GM21515 (cell line): ENCODE measurements at regions not wholly inside any gene's neighbourhood (a gene's known extent, or its start where the extent isn't known, plus 50 kb on each side); places are given as distances from the start of the nearest gene placed in this dataset.

ENCODE experiments used
- ATAC-seq: cut with Tn5 transposase; IDR thresholded peaks from one replicate; pipeline ENCODE4 v1.9.1; 2021; ENCODE audit not compliant: unreplicated experiment

- ATAC-seq: no peak
These were observed 174.2 kb upstream of the PHF14 start for GRCh38 chr7:10799475-10799874.

- ATAC-seq: no peak
These were observed 171.7 kb upstream of the PHF14 start for GRCh38 chr7:10802011-10802410.

GRCh38 chr7:10802526-10802925, 171.1 kb upstream of the PHF14 start:
- no peak for ATAC-seq

GRCh38 chr7:10803720-10804119, 170.0 kb upstream of the PHF14 start:
- ATAC-seq: no peak

GRCh38 chr7:10804770-10805169, 168.9 kb upstream of the PHF14 start:
- no peak for ATAC-seq

DNA sequence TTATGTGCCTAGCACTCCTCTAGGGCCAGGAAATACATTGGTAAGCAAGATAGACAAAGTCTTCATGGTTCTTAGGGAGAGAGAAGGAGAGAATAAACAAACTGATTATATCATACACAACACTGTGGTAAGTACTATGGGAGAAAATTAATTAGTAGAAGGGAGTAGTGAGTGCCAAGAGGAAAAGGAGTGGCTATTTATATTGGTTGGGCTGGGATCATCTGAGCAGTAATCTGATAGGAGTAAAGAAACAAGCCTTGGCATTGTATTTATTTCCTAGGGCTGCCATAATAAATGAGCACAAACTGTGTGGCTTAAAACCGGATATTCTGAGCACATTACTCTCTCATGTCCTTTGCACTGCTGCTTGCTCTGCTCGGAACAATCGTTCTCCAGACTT, 158.1 kb upstream of the PHF14 start:
- ATAC-seq: no peak

GRCh38 chr7:10821156-10821555, 152.5 kb upstream of the PHF14 start:
- no peak for ATAC-seq

- ATAC-seq: no peak
These were observed 149.5 kb upstream of the PHF14 start for GRCh38 chr7:10824154-10824553.

GRCh38 chr7:10838228-10838627, 135.4 kb upstream of the PHF14 start:
- no peak for ATAC-seq

DNA sequence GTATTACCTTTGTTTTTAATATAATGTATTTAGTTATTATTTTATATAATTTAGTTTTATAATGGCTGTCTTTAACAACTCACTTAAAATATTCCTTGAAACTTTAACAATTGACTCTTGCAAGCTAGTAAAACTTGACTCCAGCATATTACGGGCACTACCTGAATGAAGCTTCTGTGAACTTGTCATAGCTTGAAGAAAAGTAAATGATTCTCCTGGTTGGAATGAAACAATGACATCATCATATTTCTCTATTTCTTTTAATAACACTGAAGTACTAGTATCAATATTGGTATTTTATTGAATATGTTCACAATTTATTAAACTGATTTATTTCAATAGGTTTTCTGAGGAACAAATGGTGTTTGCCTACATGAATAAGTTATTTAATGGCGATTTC, 128.4 kb upstream of the PHF14 start:
- ATAC-seq: no peak

DNA sequence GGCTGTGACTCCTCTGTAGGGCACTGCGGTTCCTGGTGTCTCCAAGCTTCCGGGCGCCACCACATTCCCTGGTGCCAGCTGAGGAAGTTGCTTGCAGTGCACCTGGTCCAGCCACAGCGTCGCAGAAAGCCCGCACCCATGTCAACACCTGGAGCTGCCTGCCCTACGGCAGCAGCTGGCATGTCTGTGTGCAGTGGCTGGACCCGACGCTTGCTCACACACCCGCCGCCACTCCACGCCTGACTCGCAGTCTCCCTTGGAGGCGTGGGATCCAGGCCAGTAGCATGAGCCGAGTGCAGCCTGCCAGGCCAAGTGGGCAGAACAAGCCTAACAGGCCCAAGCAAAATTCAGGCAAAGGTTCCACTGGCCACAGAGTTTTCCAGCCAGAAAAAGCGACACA, 118.1 kb upstream of the PHF14 start:
- ATAC-seq: no peak

- ATAC-seq: no peak
These were observed 113.2 kb upstream of the PHF14 start for GRCh38 chr7:10860516-10860915.

GRCh38 chr7:10863476-10863875, 110.2 kb upstream of the PHF14 start:
- no peak for ATAC-seq

DNA sequence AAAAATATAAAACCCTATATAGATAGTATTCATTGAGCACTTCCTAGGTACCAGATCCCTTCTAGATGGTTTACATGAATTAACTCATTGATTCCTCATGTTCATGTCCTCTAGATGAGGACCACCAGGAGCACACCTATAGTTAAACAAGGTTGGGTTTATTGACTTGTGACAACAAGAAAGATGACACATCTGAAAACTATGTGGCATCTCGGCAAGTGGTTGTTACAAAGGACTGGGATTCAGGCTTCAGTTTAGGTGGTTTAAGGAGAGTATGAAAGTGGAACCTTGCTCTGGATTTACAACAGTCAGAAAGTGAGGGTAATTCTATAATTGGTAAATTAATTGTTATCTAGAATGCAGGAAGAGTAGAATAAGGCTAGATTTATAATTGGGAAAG, 99.0 kb upstream of the PHF14 start:
- no peak for ATAC-seq

DNA sequence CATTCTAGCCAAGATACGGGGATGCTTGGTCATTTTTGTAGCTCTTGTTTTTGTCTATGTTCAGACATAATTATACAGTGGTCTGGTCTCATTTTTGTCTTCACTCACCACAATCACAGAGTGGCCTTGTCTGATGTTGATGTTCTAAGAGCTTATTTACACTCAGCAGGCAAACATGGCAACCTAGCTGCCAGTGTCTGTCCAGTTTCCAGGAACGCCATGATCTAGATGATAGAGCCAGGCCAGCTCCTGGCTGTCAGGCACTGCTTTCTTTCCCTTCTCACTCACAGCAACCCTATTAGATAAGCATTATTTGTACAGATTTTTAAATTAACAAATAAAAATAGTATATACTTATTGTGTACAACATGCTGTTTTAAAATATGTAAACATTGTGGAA, 98.6 kb upstream of the PHF14 start:
- ATAC-seq: no peak

DNA sequence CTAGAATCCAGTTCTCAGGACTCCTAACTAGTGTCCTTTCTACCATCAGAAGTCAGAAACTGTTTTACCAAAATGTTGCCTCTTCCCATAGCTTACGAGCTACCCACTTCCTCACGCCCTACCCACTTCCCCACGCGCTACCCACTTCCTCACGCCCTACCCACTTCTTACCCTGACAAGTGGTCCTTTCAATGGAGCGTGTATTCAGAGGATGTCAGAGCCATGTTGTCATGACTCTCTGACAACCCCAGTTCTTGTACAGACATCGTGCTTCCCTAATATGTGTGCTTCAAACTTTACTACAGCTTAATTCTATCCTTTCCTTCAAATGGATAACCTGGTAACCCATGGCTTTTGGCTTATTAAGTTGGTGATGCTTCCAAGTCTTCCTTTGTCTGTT, 84.8 kb upstream of the PHF14 start:
- ATAC-seq: peak; percentile 20

DNA sequence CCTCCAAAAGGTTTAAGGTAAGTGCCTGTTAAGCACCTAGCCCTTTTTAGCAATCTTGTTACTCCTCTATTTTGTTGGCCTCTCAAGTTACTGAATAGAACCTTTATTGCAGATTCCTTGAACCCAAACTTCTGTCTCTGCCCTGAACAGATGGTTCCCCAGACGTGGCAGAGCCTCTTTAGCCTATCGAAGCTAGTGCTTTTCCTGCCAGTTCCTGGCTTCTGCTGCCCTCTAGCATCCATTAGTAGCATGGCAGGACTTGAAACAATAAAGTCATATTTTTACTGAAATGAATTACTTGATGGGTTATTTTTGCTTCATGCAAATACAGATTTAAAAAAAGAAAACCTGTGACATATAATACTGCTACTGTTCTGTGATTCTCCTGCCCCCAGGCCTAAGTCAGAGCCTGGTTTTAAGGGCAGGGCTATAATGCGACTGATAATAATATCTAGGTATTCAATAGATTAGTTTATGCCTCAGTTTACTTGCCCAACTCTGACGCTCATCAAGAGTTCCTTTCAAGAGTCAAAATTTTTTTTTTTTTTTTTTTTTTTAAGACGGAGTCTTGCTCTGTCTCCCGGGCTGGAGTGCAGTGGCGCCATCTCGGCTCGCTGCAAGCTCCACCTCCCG, 84.3 kb upstream of the PHF14 start:
- ATAC-seq: peak; percentile 96

- no peak for ATAC-seq
These were observed 65.1 kb upstream of the PHF14 start for GRCh38 chr7:10908600-10908999.

DNA sequence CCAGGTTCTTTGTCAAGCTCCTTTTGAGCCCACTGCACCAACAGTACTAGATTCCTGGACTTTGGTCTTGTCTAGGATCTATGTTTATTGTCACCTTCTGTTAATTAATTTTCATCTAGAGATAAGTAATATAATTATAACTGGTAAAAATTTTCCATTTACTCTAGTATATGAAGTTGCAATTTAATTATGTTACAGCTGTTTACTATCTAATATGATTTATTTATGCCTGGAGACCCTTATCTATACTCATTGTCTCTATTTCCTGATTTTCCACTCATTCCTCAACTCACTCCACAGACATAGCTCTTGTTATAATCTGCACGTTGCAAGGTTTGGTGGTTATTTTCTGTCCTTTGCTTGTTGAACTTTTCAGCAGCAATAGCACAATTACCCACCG, 63.2 kb upstream of the PHF14 start:
- no peak for ATAC-seq

GRCh38 chr7:10912077-10912476, 61.6 kb upstream of the PHF14 start:
- ATAC-seq: no peak

DNA sequence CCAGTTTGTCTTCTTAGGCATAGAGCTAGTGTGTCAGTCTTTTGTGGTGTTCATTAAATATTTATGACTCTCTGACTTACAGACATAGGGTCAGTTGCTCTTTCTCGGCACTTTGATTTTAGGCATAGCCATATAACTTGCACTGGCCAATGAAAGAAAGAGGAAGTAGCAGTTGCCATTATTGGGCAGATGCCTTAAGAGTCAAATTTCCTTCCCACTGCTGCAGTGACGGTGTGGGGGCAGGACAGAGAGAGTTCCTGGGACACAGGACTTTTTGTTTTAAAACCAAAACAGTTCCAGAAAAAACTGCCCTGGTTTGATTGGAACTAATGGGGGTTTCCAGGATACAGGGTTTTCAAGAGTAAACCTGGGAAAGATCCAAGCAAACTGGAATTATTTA, 60.2 kb upstream of the PHF14 start:
- ATAC-seq: no peak

DNA sequence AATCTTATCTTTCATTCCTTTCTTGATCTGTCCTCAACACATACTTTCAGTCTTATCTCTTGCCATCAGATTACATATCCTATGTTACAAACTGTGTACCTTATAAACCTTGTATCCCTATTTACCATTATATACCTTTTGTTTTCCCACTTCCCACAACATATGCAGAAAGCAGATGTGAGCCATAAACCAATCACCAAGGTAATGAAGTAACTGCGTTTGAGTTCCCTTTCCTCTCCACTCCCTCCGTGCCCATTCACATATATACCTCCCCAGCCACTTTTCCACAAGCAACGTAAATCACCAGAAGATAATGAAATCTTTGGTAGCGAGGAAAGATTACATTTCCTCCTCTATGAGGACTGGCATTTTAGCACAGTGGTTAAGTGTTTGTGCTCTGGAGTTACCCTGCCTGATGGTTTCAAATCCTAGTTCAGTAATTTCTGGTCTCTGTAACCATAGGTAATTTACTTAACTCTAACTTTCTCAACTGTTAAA, 55.5 kb upstream of the PHF14 start:
- no peak for ATAC-seq

DNA sequence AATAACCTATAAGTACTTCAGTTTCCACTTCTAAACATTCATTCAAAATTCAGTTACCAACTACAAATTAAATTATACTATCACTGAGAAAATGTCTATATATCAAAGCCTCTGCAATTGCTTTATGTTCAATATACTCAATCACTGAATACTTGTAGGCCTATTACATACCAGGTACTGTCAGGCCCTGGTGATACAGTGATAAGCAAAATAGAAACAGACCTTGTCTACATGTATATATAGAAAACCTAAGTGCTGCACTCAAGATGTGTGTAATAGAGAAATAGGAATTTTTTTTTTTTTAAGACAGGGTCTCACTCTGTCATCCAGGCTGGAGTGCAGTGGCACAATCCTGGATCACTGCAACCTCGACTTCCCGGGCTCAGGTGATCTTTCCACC, 53.7 kb upstream of the PHF14 start:
- no peak for ATAC-seq
